HG03064 (cell line): ENCODE measurements at regions not wholly inside any gene's neighbourhood (a gene's known extent, or its start where the extent isn't known, plus 50 kb on each side); places are given as distances from the start of the nearest gene placed in this dataset.
"Not testable (repeated sequence)": the region's sequence is repeated elsewhere in the genome, so short reads cannot be mapped to it uniquely, and the experiment has no call there.

Experiments
- ATAC-seq: cut with Tn5 transposase; IDR thresholded peaks from one replicate; pipeline ENCODE4 v1.9.1; 2021; ENCODE audit warnings: low read depth; ENCODE audit not compliant: unreplicated experiment

- ATAC-seq: not testable (repeated sequence)
These were observed 103.0 kb upstream of the FAM25C start for GRCh38 chr10:48102410-48103146.

- ATAC-seq: not testable (repeated sequence)
These were observed 99.3 kb upstream of the FAM25C start for GRCh38 chr10:48098854-48099253.

GRCh38 chr10:48090706-48091105, 91.1 kb upstream of the FAM25C start:
- not testable (repeated sequence) for ATAC-seq

- not testable (repeated sequence) for ATAC-seq
These were observed 88.5 kb upstream of the FAM25C start for GRCh38 chr10:48088087-48088486.

- not testable (repeated sequence) for ATAC-seq
These were observed 84.9 kb upstream of the FAM25C start for GRCh38 chr10:48084446-48084845.

GRCh38 chr10:48071228-48071627, 71.6 kb upstream of the FAM25C start:
- not testable (repeated sequence) for ATAC-seq

- ATAC-seq: peak; percentile 67
These were observed 64.5 kb upstream of the FAM25C start for GRCh38 chr10:48063944-48064625.

GRCh38 chr10:48055395-48055794, 55.8 kb upstream of the FAM25C start:
- not testable (repeated sequence) for ATAC-seq
